22Rv1 (cell line): ENCODE measurements at regions not wholly inside any gene's neighbourhood (a gene's known extent, or its start where the extent isn't known, plus 50 kb on each side); places are given as distances from the start of the nearest gene placed in this dataset.
"Not testable (repeated sequence)": the region's sequence is repeated elsewhere in the genome, so short reads cannot be mapped to it uniquely, and the experiment has no call there.

ENCODE experiments used
- H3K27ac ChIP-seq: fragments of 450-650 bp; 2 replicates; pipeline ENCODE4 v1.5.1; 2017
- ZFX ChIP-seq: fragments of 450-650 bp; IDR thresholded peaks from 2 replicates; pipeline ENCODE4 v1.6.1; 2017; ENCODE audit warnings: antibody characterized with exemption, borderline replicate concordance
- TF ChIP-seq, protein P1 (sequence below): fragments of 450-650 bp; IDR thresholded peaks from 2 replicates; pipeline ENCODE4 v1.5.1; 2017; ENCODE audit warnings: mild to moderate bottlenecking

DNA sequence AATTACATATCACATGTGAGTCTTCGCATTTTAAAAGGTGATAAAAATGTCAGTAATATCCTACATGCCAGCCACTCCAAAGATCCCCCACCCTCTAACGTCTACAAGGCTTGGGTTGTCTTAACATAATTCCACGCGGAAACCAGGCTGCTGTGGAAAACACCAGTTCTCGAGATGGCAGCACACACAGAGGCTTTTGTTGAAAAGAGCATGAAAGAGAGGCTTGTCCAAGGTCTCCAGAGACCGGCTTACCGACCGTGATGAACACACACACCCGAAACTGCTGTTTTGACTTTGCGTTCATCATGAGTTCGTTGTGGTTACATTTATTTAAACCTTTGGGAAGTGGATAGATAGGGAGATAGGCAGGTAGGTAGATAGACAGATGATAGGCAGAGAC, 87.9 kb downstream of the CRLF2 start:
- TF ChIP-seq, protein P1, sequence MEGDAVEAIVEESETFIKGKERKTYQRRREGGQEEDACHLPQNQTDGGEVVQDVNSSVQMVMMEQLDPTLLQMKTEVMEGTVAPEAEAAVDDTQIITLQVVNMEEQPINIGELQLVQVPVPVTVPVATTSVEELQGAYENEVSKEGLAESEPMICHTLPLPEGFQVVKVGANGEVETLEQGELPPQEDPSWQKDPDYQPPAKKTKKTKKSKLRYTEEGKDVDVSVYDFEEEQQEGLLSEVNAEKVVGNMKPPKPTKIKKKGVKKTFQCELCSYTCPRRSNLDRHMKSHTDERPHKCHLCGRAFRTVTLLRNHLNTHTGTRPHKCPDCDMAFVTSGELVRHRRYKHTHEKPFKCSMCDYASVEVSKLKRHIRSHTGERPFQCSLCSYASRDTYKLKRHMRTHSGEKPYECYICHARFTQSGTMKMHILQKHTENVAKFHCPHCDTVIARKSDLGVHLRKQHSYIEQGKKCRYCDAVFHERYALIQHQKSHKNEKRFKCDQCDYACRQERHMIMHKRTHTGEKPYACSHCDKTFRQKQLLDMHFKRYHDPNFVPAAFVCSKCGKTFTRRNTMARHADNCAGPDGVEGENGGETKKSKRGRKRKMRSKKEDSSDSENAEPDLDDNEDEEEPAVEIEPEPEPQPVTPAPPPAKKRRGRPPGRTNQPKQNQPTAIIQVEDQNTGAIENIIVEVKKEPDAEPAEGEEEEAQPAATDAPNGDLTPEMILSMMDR, result no peak
- no peak for TF ChIP-seq ZFX
- no peak overlapping the region for H3K27ac ChIP-seq

DNA sequence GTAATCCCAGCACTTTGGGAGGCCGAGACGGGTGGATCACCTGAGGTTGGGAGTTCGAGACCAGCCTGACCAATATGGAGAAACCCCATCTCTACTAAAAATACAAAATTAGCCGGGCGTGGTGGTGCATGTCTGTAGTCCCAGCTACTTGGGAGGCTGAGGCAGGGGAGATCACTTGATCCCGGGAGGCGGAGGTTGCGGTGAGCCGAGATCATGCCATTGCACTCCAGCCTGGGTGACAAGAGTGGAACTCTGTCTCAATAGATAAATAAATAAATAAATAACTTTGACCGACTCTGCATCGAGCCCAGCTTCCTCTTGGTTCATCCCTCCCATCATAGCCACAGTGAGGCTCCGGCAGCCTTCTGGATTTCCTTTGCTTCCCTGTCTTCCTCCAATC, 89.6 kb downstream of the CRLF2 start:
- not testable (repeated sequence) for H3K27ac ChIP-seq

DNA sequence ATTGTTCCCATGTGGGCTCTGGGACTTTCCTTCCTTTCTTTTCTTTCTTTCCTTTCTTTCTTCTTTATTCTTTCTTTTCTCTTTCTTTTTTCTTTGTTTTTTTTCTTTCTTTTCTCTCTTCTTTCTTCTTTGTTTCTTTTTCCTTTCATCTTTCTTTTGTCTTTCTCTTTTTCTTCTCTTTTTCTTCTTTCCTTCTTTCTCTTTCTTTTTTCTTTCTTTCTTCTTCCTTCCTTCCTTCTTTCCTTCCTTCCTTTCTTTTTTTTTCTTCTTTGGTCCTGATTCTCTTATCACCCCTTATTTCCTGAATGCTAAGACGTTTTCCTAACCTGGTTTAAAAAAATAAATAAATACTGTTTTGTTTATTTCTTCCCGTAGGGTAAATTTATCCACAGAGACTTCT, 93.2 kb downstream of the CRLF2 start:
- TF ChIP-seq, protein P1, result no peak
- TF ChIP-seq ZFX, result no peak

DNA sequence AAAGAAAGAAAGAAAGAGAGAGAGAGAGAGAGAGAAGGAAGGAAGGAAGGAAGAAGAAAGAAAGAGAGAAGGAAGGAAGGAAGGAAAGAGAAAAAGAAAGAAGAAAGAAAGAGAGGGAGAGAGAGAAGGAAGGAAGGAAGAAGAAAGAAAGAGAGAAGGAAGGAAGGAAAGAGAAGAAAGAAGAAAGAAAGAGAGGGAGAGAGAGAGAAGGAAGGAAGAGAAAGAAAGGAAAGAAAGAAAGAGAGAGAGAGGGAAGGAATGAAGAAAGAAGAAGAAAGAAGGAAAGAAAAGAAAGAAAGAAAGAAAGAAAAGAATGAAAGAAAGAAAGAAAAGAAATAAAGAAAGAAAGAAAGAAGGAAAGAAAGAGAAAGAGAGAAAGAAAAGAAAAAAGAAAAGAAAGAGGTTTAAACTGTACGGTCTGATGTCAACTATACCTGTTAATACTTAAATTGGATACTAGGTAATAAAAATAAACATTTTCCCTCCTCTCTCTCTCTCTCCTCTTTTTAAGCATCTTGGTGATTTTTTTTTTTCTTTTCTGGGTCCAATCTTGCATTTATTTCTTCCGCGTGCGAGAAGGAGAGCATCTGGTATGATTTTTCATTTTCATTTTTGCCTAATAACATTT, 93.8 kb downstream of the CRLF2 start:
- H3K27ac ChIP-seq, result no peak overlapping the region
- TF ChIP-seq ZFX, result no peak
- TF ChIP-seq, protein P1, result no peak

More for the DNA sequence above, 93.2 kb downstream of the CRLF2 start:
- H3K27ac ChIP-seq, result no peak overlapping the region

DNA sequence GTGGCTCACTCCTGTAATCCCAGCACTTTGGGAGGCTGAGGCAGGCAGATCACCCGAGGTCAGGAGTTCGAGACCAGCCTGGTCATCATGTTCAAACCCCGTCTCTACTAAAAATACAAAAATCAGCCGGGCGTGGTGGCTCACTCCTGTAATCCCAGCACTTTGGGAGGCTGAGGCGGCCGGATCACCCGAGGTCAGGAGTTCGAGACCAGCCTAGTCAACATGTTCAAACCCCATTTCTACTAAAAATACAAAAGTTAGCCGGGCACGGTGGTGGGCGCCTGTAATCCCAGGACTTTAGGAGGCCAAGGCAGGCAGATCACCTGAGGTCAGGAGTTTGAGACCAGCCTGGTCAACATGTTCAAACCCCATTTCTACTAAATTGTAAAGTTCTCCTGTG, 97.0 kb downstream of the CRLF2 start:
- H3K27ac ChIP-seq, result not testable (repeated sequence)

DNA sequence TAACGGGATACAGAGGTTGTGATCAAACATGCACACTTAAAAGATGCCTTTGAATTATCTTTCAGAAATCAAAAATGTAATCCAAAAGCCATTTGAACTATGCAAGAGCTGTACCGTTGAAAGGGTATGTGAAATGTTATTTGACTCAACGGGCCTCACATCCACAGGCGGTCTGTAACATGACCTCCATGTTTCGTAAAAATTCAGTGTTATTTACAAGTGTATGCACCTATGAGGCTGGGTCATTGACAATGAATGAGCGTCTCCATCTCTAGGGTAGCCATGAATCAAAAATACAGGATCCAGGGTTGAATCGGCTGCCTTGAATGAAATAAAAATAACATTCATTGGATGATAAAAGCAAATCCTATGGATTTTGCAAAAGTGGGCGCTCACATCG, 100.1 kb downstream of the CRLF2 start:
- TF ChIP-seq, protein P1, result no peak
- TF ChIP-seq ZFX, result no peak
- H3K27ac ChIP-seq, result no peak overlapping the region

DNA sequence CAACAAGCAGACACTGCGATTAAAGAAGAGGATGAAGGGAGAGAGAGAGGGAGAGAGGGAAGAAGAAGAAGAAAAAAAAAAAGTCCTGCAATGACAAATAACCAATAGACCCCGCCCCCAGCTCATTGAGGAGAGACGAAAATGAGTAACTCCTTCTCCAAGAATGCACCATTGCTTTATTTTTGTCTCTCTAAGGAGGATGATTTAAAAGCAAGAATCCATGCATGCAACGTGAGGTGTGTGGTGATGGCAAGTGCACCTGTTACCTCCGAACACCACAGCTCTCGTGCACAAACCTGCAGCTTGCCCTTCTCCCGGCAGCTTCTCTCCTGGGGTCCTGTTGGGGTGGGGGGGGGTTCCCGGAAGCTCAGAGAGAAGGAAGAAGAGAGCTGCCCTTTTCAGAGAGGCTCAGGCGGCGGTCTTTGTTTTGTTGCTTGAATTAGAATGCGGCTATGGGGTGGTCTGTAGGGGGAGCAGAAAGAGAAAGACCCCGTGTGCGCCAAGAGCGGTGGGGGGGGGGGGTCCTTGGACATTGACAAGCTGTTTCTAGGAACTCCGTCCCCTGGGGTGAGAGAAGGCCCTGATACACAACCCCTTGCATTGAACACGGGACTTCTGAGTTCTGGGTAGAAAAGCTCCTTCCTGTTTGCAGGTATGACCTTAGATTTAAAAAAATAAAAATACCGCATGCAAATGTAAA, 100.7 kb downstream of the CRLF2 start:
- TF ChIP-seq ZFX, result no peak
- TF ChIP-seq, protein P1, result no peak
- H3K27ac ChIP-seq, result no peak overlapping the region

DNA sequence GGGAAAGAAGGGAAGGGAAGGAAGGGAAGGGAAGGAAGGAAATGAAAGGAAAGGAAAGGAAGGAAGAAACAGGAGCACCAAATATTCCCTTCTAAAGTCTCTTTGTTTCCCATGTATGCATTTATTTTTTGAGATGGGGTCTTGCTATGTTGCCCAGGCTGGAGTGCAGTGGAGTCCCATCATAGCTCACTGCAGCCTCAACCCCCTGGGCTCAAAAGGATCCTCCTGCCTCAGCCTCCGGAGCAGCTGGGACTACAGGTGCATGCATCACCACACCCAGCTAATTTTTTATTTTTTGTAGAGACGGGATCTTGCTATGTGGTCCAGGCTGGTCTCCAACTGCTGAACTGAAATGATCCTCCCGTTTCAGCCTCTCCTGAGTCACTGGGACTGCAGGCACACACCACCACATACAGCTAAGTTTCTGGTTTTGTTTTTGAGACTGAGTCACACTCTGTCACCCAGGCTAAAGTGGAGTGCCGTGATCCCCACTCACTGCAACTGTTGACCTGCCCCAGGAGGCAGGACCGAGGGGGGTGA, 102.8 kb downstream of the CRLF2 start:
- TF ChIP-seq ZFX, result no peak
- TF ChIP-seq, protein P1, result no peak
- no peak overlapping the region for H3K27ac ChIP-seq
